Ectodermal cell (in vitro differentiated cells): ENCODE measurements at regions not wholly inside any gene's neighbourhood (a gene's known extent, or its start where the extent isn't known, plus 50 kb on each side); places are given as distances from the start of the nearest gene placed in this dataset.

Experiments used
- H3K27ac ChIP-seq: 2 replicates; pipeline ENCODE4 v1.7.0; 2013; ENCODE audit warnings: mild to moderate bottlenecking, low read depth, low read length; ENCODE audit not compliant: insufficient read depth, poor library complexity, severe bottlenecking
- H3K27me3 ChIP-seq: 2 replicates; pipeline ENCODE4 v1.7.0; 2013; ENCODE audit warnings: mild to moderate bottlenecking, low read length; ENCODE audit not compliant: insufficient read depth, control insufficient read depth, poor library complexity, severe bottlenecking
- H3K36me3 ChIP-seq: one replicate; pipeline ENCODE4 v1.7.0; 2013; ENCODE audit warnings: low read length; ENCODE audit not compliant: control insufficient read depth, insufficient read depth
- H3K4me1 ChIP-seq: one replicate; pipeline ENCODE4 v1.7.0; 2013; ENCODE audit warnings: low read length; ENCODE audit not compliant: control insufficient read depth, insufficient read depth
- H3K4me3 ChIP-seq: 2 replicates; pipeline ENCODE4 v1.7.0; 2013; ENCODE audit warnings: low read depth, low read length, control low read depth; ENCODE audit not compliant: insufficient read depth
- H3K9me3 ChIP-seq: 2 replicates; pipeline ENCODE4 v1.7.0; 2013; ENCODE audit warnings: mild to moderate bottlenecking, low read length, moderate library complexity; ENCODE audit not compliant: control insufficient read depth
- WGBS, 2 experiments: methylation state at CpG; one replicate each; pipeline ENCODE4 v1.1.7; 2013; ENCODE audit warnings: missing lambda C conversion rate in 2 of 2; 5-methylcytosine and 5-hydroxymethylcytosine counted together

DNA sequence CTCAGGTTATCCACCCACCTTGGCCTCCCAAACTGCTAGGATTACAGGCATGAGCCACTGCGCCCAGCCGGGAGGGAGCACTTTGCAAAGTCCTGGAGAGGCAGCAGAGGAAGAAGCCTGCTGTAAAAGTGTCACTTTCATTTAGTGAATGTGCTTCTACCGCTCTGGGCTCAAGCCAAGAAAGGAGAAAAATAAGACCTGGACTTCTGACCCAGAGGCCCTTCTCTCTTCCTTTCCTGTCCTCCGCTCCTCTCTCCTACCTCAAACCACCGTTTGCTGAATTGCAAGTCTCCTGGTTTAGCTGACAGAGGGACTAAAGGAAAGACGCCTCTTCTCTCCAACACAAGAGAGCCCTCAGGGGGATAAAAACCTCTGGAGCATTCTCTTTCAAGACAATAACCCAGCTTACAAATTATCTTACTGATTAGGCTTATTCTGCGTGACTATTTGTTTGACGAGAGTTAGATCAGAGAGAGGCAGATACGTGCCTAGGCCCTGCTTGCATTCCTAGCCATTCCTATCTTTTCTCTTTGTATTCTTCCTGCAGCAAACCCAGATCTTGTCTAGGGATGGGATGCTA lies 84.2 kb upstream of the SLC22A23 start:
- 60 to 67% methylated on average over 9 of the region's 9 CpGs for WGBS, 2 experiments
- Histone ChIP-seq H3K27ac (no peak overlapping the region), H3K27me3 (no peaks in the 10 kb centered on the region), H3K36me3 (no peaks in the 10 kb centered on the region), H3K4me1 (peaks cover 5% of the 10 kb centered on the region), H3K9me3 (no peaks in the 10 kb centered on the region), H3K4me3 (no peak overlapping the region)

DNA sequence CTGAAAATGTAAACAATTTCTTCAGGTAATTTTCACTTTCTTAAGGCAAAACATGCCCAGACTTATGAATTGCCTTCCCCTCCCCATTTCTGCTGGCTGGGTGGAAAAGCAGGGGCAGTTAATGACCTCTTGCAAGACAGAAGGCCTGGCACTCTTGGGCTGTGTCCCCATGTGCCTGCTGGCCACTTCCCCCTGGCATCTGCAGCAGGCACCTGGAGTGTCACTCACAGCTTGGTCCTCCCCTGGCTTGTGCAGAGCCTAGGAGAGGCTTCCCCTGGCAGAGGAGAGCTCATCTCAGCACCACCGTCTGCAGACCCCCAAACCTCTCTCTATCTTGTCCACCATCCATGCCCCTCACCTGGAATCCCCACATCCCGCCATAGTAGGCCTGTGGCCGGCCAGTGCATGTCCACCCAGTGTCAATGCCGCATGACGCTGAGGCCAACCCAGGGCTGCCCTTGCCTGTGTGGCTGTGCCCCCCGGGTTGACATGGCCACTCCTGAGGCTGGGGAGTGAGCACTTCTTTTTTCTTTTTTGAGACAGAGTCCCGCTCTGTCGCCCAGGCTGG lies 83.5 kb upstream of the SLC22A23 start:
- 92 to 94% methylated on average over 8 of the region's 8 CpGs for WGBS, 2 experiments

DNA sequence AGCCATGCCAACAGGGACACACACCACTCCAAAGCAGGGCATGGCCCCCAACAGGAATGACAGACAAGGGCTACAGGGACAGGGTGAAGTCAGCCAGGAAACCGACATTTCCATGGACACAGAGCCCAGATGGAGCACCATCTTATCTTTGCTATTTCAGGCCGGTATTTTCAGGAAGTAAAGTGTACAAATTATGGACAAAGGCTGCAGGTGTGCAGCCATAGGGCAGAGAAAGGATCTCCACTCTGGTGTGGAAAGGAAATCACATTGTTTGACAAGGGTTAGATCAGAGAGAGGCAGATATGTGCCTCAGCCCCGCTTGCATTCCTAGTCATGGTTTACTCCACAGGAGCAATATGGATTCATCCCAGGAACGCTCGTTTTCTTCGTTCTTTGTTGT lies 81.7 kb upstream of the SLC22A23 start:
- Histone ChIP-seq H3K4me1 (peaks cover 5% of the 10 kb centered on the region), H3K36me3 (no peaks in the 10 kb centered on the region), H3K27ac (no peak overlapping the region), H3K27me3 (no peaks in the 10 kb centered on the region), H3K4me3 (no peak overlapping the region), H3K9me3 (no peaks in the 10 kb centered on the region)
- 91 to 93% methylated on average over 6 of the region's 6 CpGs for WGBS, 2 experiments

More for the DNA sequence above, 83.5 kb upstream of the SLC22A23 start:
- Histone ChIP-seq H3K27me3 (no peaks in the 10 kb centered on the region), H3K4me1 (peaks cover 5% of the 10 kb centered on the region), H3K36me3 (no peaks in the 10 kb centered on the region), H3K27ac (no peak overlapping the region), H3K9me3 (no peaks in the 10 kb centered on the region), H3K4me3 (no peak overlapping the region)

DNA sequence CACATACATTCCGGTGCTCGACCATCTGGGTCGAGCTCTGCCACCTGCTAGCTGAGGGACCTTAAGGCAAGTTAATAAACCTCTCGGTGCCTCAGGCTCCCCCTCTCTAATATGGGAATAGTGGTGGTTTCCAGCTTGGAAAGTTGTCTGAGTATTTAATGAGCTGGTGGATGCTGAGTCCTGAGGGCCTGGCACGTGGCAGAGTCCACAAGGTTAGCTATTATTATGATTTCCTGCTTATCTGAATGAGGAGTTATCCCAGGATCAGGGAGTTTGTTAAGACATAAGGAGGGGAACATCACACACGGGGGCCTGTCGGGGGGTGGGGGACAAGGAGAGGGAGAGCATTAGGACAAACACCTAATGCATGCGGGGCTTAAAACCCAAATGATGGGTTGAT lies 80.1 kb upstream of the SLC22A23 start:
- Histone ChIP-seq H3K36me3 (no peaks in the 10 kb centered on the region), H3K9me3 (no peaks in the 10 kb centered on the region), H3K4me3 (no peak overlapping the region), H3K27ac (no peak overlapping the region), H3K27me3 (no peaks in the 10 kb centered on the region), H3K4me1 (peaks cover 5% of the 10 kb centered on the region)
- WGBS, 2 experiments, result 96% methylated on average over 8 of the region's 8 CpGs

DNA sequence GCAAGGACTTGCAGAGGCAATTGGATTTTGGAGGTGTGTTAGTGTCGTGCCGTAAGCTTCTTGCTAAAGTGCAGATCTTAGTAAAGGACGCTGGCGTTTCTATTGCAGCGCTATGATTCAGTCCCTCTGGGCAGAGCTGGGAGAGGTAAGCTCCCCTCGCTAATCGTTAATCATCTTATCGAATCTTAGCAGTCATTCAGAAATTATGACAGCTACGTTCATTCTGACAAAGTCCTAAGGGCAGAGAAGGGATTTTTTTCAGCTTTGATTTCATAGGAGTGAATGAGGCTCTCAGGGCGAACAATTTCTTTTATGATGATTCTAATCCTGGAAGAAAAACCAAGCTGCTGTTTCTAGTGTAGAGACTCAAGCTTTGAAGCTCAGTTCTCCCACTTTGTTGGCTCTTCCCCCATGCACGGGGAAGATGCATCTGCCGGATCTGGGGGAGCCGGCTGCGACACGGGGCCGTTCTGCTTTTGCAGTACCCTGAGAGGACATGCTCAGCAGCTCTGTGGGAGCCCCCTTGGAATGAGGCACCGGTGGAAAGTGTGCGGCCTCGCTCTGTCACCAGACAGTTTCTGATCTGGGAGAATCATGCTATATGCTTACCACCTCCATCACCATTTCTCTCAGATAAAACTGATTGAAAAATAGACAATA lies 79.1 kb upstream of the SLC22A23 start:
- Histone ChIP-seq H3K9me3 (no peaks in the 10 kb centered on the region), H3K4me3 (no peak overlapping the region), H3K27ac (no peak overlapping the region), H3K27me3 (no peaks in the 10 kb centered on the region), H3K4me1 (peaks cover 5% of the 10 kb centered on the region), H3K36me3 (no peaks in the 10 kb centered on the region)
- WGBS, 2 experiments, result 93 to 95% methylated on average over 19 of the region's 19 CpGs

DNA sequence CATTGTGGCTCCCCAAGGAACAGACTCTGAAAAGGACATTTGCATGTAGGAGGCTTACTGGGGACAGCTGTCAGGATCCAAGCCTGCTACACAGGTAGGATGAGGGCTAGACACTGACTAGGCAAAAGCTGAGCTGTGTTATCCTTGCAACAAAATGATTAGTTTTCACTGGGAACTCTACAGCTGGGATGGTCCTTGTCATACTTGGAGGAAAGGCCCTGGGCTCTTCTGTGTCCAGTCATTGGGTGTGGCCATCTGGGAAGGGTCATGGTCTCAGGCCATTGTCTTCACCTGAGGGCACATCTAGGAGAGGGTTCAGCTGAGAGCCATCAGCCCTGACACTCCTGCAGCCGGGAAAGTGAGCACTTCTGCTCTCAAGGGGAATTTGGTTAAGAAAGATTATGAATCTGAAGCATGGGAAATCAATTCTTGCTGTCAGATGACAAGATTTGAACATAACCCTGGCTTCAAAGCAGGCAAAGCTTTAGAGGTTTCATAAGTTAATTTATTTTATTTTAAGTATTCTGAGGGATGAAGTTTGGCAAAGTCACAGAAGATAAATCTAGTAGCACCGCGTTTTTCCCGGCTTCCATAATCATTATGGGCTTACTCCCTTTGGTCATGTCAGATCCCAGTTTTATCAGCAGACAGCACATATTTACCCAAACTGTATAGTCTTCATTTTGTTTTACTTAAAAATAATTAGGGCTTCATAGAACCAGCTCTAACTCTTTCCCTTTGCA lies 78.4 kb upstream of the SLC22A23 start:
- Histone ChIP-seq H3K36me3 (no peaks in the 10 kb centered on the region), H3K27me3 (no peaks in the 10 kb centered on the region), H3K27ac (no peak overlapping the region), H3K4me1 (peaks cover under 1% of the 10 kb centered on the region), H3K9me3 (no peaks in the 10 kb centered on the region), H3K4me3 (no peak overlapping the region)
- WGBS, 2 experiments, result 94 to 95% methylated on average over 4 of the region's 4 CpGs

DNA sequence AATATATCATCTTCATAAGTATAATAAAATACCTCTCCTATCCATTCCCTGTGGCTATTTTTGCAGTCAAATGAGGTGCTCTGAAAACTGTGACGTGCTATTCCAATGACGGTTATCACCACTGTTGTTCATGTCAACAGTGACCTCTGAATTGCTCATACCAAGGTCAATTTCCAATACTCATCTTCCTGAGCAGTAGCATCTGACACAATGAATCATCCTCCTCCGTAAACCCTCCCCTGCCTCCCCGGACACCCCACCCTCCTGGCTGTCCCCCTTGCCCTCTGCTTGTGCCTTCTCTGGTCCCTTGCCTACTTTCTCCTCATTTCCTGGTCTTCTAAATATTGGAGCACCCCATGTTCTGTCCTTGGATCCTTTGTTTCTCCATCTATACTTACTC lies 77.7 kb upstream of the SLC22A23 start:
- Histone ChIP-seq H3K27ac (no peak overlapping the region), H3K4me1 (no peaks in the 10 kb centered on the region), H3K4me3 (no peak overlapping the region), H3K9me3 (no peaks in the 10 kb centered on the region), H3K27me3 (no peaks in the 10 kb centered on the region), H3K36me3 (no peaks in the 10 kb centered on the region)
- WGBS, 2 experiments, result 93 to 96% methylated on average over 4 of the region's 4 CpGs

DNA sequence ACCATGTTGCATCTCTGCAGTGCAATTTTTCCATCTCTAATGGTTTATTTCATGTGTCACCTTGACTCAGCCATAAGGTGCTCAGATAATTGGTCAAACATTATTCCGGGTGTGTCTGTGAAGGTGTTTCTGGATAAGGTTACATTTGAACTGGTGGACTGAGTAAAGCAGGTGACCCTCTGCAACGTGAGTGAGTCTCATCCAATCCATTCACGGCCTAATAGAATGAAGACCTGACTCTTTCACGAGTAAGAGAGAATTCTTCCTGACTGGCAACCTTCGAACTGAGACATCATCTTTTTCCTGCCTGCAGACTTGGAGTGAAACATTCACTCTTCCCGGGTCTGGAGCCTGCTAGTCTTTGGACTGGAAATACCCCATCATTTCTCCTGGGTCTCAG lies 77.1 kb upstream of the SLC22A23 start:
- no peaks in the 10 kb centered on the region for H3K36me3 ChIP-seq
- WGBS, 2 experiments, result 92 to 94% methylated on average over 6 of the region's 6 CpGs
- H3K4me3 ChIP-seq, result no peak overlapping the region
- no peaks in the 10 kb centered on the region for H3K27me3 ChIP-seq
- no peaks in the 10 kb centered on the region for H3K4me1 ChIP-seq
- no peaks in the 10 kb centered on the region for H3K9me3 ChIP-seq
- H3K27ac ChIP-seq, result no peak overlapping the region

DNA sequence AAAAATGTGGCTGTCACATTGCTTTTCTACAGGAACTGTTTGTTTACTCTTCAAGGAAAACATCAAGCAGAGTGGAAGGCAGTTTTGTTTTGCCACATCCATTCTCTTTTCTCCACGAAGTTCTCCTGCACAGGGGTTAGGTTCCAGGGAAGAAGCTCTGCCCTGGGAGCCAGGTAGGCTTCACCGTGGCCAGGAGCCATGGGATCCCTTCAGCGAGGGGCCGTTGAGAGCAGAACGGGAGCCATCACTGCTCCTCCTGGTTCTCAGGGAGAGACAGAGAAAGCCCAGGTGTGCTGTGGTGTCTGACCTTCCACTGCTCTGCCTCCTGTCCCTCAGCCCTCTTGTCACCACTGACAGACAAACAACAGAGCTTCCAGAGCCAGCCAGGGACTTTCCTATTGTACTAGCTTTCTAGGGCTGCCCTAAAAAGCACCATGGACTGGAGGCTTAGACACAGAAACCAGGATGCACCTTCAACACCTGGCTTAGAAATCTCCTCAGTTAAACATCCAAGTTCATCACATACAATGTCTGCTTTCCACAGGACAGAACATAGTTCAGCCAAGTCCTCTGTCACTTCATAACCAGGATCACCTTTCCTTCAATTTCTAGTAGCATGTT lies 75.6 kb upstream of the SLC22A23 start:
- no peaks in the 10 kb centered on the region for H3K9me3 ChIP-seq
- 84 to 94% methylated on average over 5 of the region's 5 CpGs for WGBS, 2 experiments
- H3K4me3 ChIP-seq, result no peak overlapping the region
- no peaks in the 10 kb centered on the region for H3K4me1 ChIP-seq
- no peaks in the 10 kb centered on the region for H3K36me3 ChIP-seq
- no peak overlapping the region for H3K27ac ChIP-seq
- no peaks in the 10 kb centered on the region for H3K27me3 ChIP-seq

DNA sequence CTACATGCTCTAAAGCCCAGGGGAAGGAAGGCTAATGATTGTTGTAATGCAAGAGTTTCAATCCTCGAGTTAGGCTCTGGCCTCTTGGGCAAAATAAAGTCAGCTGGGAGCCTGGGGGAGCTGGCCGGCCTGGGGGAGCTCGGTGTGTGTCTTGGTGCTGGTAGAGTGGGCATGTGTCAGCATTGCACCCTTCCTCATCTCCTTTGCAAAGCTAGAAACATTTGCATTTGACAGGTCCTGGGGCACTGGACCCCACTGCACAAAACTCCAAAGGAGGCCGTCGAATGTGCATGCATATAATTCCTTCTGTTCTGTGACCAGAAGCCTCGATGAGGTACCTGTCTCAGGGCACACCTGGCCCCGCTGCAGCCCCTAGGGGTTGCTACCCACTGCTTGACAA lies 74.6 kb upstream of the SLC22A23 start:
- Histone ChIP-seq H3K36me3 (no peaks in the 10 kb centered on the region), H3K27me3 (no peaks in the 10 kb centered on the region), H3K9me3 (no peaks in the 10 kb centered on the region), H3K4me3 (no peak overlapping the region), H3K27ac (no peak overlapping the region), H3K4me1 (peaks cover 6% of the 10 kb centered on the region)
- WGBS, 2 experiments, result 92 to 93% methylated on average over 7 of the region's 7 CpGs
